A204.1 (cell line): ENCODE measurements at regions not wholly inside any gene's neighbourhood (a gene's known extent, or its start where the extent isn't known, plus 50 kb on each side); places are given as distances from the start of the nearest gene placed in this dataset.
"Not testable (repeated sequence)": the region's sequence is repeated elsewhere in the genome, so short reads cannot be mapped to it uniquely, and the experiment has no call there.

Experiments
- FAIRE-seq: peaks from 2 replicates; lab custom pipeline; 2012; peaks lifted over from hg19 to GRCh38; lab: Jason Lieb, UNC

DNA sequence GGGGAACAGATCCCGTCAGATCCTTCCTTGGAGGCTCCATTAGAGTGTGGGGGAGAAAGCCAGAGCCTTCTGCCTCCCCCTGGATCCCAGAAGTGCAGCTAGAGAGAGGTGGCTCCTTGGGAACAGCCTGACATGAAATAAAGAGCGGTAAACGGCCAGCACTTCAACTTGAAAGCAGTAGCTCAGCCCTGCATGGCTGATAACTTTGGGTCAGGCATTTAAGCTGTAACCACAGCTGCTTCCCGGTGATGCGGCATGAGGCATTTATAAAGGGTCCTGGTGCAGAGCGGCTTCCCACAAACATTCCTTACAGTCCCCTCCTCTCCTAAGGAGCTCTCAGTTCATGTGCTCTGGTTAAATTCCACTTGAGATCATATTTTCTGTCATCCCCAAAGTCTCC, 960.3 kb downstream of the VRK1 start:
- no peak for FAIRE-seq

DNA sequence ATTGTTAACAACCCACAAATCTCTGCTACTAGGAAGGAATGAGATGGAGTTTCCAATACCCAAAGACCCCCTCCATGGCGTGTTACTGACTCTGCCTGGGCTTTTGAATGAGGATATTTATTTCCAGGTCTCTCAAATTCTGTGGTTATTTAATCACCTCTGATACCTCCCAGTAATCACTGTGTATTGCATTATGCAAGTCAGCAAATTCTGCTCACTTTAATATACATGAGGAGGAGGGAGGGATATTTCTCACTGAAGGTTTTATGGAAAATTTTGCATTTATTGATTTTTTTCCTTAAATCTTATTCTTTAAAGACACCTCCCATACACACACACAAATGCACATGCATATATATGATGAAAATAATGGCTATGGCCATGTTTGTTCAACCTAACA, 962.9 kb downstream of the VRK1 start:
- no peak for FAIRE-seq

DNA sequence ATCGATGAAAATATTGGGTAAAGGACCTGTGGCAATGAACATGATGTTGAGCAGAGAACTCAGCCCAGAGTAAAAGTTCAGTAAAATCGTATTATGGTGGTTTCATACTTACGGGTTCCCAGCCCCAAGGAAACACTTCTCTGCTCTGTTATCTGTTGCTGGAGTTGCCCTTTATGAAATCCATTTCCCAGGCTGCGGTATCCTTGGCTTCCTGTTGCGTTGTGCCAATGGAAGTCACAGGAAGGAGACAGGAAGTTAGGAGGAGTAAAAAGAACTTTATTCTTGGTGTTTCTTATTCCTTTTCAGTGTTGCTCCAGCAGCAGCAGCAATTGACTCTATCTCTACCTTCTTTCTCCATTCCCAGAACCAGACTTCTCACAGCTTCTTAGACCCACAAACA, 965.2 kb downstream of the VRK1 start:
- no peak for FAIRE-seq

DNA sequence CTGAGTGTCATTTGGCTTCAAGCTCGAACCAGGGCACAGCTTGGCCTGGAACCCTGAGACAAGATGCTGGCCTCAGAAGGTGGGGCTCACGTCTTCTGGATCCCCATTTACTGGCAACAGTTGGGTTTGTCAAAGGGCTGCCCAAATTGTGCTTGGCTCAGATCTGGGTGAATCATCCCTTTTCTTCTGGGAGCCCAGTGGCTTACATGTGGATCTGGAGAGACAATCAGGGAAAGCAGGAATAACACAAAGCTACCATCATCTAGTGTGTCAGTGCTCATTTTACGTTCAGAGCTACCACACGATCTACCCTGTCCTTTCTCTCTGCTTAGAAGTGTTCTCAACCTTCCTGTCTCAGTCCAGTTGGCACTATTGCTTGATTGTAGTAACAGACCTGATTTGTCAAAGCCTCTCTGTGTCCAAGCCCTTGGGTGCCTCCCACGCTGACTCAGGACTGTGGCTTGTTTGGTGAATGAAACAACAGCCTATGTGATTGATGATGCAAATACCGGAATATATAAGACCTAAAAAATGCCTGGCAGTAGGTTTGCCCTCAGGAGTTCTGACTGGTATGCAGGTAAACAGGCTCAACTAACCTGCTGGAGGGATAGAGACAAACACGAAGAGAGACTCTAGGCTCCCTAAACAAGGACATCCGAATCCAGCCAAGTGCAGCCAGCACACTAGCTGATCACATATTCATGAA, 974.3 kb downstream of the VRK1 start:
- FAIRE-seq, result no peak

DNA sequence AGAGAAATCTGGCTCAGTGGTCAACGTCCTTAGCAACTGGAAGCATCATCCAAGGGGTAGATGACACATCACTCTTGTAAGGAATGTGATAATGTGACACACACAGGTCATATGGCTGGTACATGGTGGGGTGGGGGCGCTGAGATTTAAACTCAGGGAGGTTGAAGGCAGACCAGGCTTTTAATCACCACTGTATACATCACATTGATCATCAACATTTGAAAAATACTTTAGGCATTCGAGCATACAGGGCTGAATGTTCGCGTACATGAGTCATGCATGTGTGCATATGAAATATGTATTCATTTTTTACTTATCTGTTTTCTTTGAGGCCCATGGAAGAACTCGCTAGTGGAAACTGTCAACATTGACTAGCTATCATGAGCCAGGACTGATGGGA, 976.4 kb downstream of the VRK1 start:
- no peak for FAIRE-seq

DNA sequence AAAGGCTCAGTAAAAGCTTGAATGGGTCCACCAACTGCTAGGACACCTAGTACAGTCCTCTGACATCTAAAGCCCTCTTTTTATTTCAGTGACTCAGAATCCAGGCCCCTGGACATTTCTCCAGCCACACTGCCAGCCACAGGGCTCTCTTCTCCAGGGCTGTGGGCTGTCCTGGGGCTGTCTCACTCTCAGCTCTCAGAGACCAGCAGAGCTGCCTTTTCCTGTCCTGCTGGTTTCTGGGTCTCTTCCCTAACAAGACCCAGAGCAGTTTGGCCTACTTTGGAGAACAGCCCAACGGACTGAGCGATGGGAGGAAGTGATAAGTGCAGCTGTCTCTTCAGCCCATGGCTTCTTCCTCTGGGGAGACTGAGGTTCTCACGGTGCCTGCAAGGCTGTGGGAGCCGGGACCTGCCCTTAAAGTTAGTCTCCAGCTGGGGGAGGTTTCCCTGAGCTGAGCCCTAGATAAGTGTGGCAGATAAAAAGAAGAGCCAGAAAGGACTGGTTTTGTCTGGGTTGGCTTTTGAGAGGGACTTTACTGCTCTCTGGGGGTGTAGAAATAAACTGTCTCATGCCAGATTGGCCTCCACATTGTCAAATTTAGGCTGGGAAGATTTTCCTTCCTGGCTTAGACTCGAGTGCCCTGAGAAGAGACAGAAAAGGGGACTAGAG, 979.8 kb downstream of the VRK1 start:
- FAIRE-seq, result no peak

DNA sequence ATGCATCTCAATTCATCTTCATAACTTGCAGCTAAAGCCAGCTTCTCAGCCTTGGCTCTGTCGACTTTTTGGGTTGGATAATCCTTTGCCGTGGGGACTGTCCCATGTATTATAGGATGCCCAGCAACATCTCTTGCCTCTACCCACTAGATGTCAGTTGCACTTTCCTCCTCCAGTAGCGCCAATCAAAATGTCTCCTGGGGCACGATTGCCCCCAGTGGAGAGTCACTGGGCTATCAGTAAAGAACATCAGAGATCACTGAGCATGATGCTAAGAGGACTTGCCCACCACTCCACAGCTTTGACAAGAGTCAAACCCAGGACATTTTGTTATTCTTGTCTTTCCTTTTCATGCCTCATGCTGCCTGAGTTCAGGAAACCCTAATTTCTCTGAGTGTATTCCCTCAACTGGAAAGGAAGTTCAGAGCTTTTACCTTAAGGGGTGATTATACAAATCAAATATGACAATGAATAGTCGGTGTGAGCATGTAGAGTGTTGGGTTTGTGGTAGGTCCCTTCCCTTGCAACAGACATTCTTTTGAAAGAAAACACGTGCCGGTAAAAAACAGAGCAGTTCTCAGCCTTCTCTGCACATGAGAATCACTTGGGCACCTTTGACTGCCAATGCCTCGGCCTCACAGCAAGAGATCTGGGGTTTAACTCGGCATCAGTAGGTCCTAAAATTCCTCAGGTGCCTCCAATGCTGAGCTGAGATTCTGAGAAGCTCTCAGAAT, 980.6 kb downstream of the VRK1 start:
- FAIRE-seq, result no peak

DNA sequence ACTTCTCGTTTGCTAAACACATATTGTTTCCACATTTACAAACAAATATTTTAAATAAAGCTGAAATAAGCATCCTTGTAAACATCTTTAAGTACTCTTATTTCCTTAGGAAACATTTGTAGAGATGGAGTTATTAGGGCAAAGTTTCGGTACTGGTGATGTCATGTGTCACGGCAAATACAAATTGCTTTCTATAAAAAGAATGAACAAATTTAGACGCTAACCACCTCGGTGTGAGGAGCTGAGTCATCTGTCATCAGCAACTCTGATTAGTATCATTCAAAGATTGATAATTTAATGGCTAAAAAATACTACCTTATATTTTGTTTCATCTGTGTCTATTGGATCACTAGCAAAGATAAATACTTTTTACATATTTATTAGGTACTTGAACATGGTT, 982.0 kb downstream of the VRK1 start:
- FAIRE-seq, result no peak

DNA sequence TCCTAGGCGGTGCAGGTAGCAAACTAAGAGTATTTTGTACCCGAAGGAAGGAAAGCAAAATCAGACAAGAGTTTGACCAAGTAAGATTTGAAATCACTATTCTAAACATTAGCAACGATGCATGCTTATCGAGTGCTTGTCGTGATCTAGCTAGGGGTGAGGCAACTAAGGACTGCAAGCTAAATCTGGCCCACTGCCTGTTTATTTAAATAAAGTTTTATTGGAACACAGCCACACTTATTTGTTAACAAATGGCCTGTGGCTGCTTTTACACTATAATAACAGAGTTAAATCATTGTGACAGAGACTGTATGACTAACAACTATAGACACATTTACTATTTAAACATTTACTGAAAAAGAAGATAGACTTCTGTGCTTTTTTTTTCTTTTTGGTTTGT, 983.6 kb downstream of the VRK1 start:
- FAIRE-seq, result no peak

DNA sequence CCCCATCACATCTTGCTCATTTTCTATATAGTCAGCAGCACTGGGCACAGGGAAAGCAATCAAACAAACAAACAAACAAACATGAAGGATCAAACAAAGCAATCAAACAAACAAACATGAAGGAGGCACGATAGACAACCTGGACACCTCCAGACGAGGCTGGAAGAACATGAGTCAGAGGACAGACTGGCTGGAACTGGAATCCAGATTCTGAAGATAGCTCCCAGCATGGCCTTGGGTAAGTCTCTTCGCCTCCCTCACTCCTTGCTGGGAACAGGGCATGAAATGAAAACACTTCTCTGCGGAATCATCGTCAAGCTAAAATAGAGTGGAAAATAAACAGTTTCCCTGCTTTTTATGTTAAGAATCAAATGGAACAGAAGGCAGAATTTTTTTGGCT, 984.8 kb downstream of the VRK1 start:
- no peak for FAIRE-seq

DNA sequence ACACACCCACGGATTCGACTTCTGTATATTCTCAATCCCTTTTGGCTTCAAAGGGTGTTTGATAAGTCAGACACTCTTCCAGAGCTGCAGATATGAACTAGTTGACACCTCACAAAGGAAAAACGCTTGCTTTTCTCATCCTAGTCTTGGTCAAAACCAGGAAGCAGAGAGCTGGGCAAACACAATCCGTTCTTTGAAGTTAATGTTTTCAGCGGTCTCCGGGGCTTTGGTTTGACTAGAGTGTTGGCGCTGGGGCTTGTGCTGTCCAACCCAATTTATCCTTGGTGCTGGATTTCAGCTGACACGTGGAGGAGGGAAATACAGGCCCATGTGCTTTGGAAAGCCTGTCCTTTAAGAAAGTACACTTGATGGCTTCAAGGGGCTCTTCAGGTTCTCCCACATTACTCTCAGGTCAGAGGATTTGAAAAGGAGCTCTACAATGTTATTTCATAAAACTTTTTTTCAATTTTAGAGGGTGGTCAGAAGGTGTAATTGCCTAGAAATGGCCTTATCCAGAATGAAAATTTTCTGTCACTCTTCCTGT, 985.8 kb downstream of the VRK1 start:
- no peak for FAIRE-seq

DNA sequence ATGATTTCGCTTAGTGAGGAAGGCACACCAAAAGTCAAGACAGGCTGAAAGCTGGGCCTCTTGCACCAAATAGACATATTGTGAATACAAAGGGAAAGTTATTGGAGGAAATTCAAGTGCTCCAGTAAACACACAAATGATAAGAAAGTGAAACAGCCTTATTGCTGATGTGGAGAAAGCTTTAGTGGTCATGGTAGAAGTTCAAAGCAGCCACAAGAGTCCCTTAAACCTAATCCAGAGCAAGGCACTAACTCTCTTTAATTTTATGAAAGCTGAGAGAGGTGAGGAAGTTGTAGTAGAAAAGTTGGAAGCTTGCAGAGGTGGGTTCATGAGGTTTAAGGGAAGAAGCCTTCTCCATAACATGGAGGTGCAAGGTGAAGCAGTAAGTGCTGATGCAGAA, 988.3 kb downstream of the VRK1 start:
- FAIRE-seq, result no peak

DNA sequence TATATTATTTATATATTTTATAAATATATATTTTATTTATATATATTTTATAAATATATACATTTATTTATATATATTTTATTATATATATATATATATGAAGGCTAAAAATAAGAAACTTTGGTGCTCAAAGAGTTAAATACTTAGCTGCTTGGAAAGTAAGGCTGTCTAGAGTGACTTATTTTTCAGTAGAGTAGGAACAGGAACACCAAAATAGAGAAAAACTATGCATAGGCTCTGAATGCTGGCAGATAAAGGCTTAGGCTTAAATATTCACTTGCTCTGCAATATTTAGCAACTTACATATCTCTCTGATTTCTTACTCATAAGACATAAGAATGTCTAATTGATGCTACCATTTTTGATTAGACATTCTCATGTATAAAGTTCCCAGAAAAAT, 991.2 kb downstream of the VRK1 start:
- no peak for FAIRE-seq

DNA sequence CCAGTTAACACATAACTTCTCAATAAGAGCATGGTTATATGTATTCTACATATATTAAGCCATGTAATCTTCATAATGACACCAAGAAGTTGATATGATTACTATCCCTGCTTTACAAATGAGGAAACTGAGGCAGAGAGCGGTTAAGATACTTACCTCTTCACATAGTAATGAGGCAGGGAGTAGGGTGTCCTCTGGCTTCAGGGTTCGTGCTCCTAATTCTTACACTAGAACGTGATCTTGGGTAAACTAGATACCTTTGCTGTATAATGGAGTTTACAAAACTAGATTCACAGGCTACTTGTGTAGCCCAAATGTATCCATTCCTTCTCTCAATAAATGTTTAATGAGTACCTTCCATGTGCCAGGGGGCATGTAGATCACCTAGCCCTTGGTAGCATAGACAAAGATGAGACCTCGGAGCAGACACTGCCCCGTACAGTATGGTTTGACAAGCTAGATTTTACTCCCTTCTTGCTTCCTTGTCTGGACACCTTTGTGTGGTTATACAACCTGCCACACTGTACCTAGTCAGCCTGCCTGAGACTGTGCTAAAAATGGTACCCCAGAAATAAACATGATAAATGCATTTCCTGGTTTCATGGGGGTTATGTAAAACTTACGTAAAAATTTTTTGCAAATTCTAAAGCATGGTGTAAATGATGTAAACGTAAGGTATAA, 991.8 kb downstream of the VRK1 start:
- FAIRE-seq, result no peak

DNA sequence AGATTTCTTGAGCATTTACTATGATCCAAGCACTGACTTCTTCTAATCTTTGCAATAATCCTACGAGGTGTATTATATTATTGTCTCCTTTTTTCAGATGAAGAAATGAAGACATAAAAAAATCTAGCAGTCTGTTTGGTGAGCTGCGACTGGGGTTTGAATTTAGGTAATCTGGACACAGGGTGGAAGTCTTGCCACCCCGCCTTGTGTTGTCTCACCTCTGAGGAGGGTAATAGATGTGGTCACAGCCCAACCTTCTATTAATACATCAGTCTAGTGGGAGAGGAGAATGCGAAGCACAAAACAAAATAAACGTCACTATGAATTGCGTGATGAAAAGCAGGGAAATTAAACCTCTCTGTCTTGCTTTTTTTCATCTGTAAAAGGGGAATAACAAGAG, 993.9 kb downstream of the VRK1 start:
- FAIRE-seq, result no peak

DNA sequence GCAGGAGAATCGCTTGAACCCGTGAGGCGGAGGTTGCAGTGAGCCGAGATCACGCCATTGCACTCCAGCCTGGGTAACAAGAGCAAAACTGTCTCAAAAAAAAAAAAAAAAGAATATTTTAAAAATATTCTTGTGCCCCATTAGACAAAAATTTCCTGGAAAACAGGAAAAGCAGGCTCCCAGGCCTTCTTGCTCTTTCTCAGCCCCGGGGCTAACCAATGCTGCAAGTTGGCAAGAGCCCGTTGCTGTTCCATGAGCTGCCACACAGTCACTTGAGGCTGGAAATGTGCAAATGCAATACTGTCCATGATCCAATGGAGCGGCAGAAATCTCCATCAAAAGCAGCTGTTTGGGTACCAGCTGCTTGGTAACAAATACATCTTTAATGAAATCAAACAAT, 994.7 kb downstream of the VRK1 start:
- FAIRE-seq, result no peak

DNA sequence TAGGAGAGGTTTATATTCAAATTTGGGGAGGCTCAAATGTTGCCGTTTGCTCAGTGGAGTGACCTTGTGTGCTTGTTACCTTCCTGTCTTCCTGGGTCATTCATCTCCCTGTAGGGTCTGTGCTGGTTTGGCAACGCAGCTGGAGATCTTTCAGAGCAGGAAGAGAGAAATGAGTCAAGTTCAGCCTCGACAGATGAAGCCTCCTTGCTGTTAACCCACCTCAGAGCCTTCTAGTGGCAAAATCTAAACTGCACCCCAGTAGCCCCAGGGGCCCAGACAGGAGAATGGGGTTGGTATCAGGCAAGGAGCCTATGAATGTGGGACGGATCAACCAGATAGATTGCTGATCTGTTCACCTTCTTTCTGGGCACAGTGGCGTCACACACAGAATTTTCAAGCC, 999.3 kb downstream of the VRK1 start:
- FAIRE-seq, result no peak

DNA sequence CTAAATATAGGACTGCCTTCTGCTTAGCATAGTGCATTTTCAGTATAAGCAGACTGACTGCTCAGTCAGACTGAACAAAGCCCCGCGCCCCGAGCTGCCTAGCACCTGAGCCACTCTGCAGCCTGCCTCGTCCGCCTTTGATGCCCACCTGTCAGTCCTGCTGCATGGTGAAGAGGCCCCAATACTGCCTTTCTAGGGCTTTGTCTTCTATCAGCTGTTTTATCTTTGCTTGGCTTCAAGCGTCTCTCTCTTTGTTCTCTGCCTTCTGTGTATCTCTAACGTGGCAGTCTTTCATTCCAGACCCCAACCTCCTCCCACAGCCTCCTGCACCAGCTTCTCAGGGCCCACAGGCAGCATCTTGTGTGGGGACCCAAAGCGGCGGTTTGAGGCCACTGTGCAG, 1001.0 kb downstream of the VRK1 start:
- FAIRE-seq, result no peak

DNA sequence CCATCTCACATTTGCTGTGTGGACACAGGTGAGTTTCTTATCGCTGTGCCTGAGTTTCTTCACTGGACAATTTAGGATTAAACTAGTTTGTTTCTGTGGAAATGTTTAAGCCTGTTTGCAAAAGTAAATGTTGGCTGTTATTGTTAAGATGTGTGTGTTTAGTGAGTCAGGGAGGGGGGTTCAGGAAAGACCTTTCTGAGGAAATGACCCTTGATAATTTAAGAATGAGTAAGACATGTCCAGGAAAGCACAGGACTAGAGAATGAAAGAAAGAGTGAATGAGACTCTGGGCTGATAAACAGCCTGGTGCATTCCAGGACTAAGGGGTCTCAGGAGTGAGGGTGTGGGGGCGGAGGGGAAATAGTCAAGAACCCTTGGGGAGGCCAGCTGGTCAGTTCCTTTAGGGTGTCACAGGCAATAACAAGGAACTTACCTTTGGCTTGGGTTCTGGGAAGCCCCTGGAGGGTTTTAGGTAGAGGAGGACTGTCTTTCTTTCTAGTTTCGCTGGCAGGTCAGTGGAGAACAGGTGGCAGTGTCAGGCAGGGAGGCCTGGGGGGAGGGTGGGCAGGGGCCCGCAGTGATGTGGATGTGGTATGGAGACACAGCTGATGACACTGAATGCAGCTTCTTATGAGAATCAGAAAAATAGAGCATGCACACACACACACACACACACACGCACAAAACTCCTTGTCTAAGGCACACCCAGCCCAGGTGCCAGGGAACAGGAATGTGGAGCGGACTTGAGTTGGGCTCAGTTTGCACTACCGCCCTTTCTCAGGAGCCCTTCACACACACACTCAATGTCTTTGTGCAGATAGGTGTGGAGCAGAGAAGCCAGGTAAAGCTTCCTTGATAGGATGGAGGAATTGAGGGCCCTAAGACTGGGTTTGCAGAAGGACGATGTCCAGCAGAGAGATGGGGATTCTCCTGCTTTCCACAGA, 1005.5 kb downstream of the VRK1 start:
- no peak for FAIRE-seq

DNA sequence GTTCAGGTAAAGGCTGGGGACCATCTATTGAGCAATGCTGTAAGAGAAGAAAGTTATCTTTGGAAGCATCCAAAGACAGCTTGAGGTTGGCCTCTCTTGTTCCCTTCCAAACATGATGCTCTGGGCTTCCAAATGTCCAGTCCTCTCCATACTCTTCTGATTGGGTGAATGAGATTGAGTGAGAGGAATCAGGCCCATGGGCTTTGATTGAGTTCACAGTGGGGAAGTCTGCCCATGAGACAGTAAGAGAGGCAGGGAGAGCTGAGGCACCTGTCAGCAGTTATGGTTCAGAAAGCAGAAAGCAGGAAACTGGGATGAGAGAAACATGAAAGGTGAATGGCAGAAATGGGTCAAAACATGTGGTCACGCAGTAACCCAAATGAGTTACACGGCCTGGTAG, 1006.9 kb downstream of the VRK1 start:
- FAIRE-seq, result no peak

DNA sequence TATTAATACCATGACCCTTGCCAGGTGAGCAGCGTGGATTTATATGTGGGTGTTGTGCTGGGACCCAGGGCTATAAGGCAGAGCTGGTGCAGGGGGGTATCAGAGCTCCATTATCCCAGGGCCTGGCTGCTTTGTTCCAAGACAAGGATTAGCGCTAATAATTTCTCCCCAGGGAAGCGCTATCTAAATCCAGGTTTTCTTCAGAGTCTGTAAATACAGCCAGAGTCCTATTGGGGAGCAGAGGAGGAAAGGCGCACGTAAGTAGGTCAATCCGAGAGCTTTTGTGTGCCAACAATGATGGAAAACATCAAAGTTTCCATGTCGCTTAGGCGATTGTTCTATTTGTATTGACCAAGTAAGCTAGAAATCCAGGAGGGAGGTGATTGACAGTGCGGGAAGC, 1009.7 kb downstream of the VRK1 start:
- no peak for FAIRE-seq

DNA sequence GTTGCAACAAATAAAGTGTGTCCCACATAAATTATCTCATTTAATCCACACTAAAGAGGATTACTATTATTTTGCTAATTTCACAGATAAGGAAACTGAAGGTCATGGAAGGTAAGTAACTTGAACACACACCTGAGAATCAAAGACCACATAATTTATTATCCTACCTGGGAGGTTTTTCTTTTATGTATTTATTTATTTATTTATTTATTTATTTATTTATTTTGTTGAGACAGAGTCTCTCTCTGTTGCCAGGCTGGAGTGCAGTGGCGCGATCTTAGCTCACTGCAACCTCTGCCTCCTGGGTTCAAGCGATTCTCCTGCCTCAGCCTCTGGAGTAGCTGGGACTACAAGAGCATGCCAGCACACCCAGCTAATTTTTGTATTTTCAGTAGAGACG, 1011.4 kb downstream of the VRK1 start:
- FAIRE-seq, result not testable (repeated sequence)
